DND-41 (cell line): ENCODE measurements at regions not wholly inside any gene's neighbourhood (a gene's known extent, or its start where the extent isn't known, plus 50 kb on each side); places are given as distances from the start of the nearest gene placed in this dataset.
"Not testable (repeated sequence)": the region's sequence is repeated elsewhere in the genome, so short reads cannot be mapped to it uniquely, and the experiment has no call there.

Source experiments
- ATAC-seq: fragments of 200-7000 bp; cut with Tn5 transposase; 3 replicates; pipeline ENCODE4 v1.9.1; 2021; ENCODE audit warnings: low read depth; ENCODE audit not compliant: insufficient read depth
- DNase-seq: peaks from one replicate; pipeline ENCODE4 v3.0.0-alpha.2; 2020
- H2AFZ ChIP-seq: 2 replicates; pipeline ENCODE4 v1.6.0; 2012; ENCODE audit warnings: low read depth, low read length
- H3K27ac ChIP-seq: 2 replicates; pipeline ENCODE4 v1.5.1; 2012; ENCODE audit warnings: low read length, inconsistent platforms
- H3K27me3 ChIP-seq: fragments of 200-600 bp; sonication (generic); 2 replicates; pipeline ENCODE4 v1.6.0; 2012; ENCODE audit warnings: low read length, mild to moderate bottlenecking, inconsistent platforms; ENCODE audit not compliant: insufficient read depth, poor library complexity
- H3K36me3 ChIP-seq: 2 replicates; pipeline ENCODE4 v1.5.1; 2012; ENCODE audit warnings: low read length, inconsistent platforms; ENCODE audit not compliant: insufficient read depth
- H3K4me1 ChIP-seq: 2 replicates; pipeline ENCODE4 v1.5.1; 2012; ENCODE audit warnings: mild to moderate bottlenecking, low read length; ENCODE audit not compliant: insufficient read depth
- H3K4me2 ChIP-seq: 2 replicates; pipeline ENCODE4 v1.6.0; 2012; ENCODE audit warnings: mild to moderate bottlenecking, moderate library complexity, low read length, inconsistent platforms; ENCODE audit not compliant: insufficient read depth
- H3K4me3 ChIP-seq, 2 experiments: fragments of 200-600 bp in 1 of 2; shearing (Covaris generic) in 1 of 2; 2 replicates each; pipeline ENCODE4 v1.5.1; 2012 to 2016; ENCODE audit warnings: inconsistent platforms in 2 of 2, low read length in 2 of 2, mild to moderate bottlenecking in 2 of 2, low read depth in 1 of 2, moderate library complexity in 1 of 2
- H3K79me2 ChIP-seq: 2 replicates; pipeline ENCODE4 v1.6.0; 2012; ENCODE audit warnings: low read length, inconsistent platforms; ENCODE audit not compliant: insufficient read depth
- H3K9ac ChIP-seq: 2 replicates; pipeline ENCODE4 v1.6.0; 2012; ENCODE audit warnings: low read depth, mild to moderate bottlenecking, inconsistent platforms, low read length, moderate library complexity
- H3K9me3 ChIP-seq: 2 replicates; pipeline ENCODE4 v1.5.1; 2012; ENCODE audit warnings: low read length, moderate library complexity, mild to moderate bottlenecking, inconsistent platforms; ENCODE audit not compliant: insufficient read depth, severe bottlenecking
- H4K20me1 ChIP-seq: 2 replicates; pipeline ENCODE4 v1.6.0; 2012; ENCODE audit warnings: low read length; ENCODE audit not compliant: insufficient read depth
- CTCF ChIP-seq: IDR thresholded peaks from 2 replicates; pipeline ENCODE4 v1.5.1; 2012; ENCODE audit warnings: borderline replicate concordance, low read length, moderate library complexity, mild to moderate bottlenecking; ENCODE audit not compliant: poor library complexity, severe bottlenecking; ENCODE audit errors: extremely low read depth
- EZH2 ChIP-seq: IDR thresholded peaks from 3 replicates; pipeline ENCODE4 v1.6.1; 2012; ENCODE audit warnings: borderline replicate concordance, low read depth, mild to moderate bottlenecking, moderate library complexity, low read length, inconsistent platforms; ENCODE audit not compliant: severe bottlenecking

- H4K20me1 ChIP-seq, result no peaks in the 10 kb centered on the region
- DNase-seq, result no peak
- H3K4me2 ChIP-seq, result no peak overlapping the region
- H3K9me3 ChIP-seq, result no peaks in the 10 kb centered on the region
- no peaks in the 10 kb centered on the region for H3K79me2 ChIP-seq
- no peaks in the 10 kb centered on the region for H3K36me3 ChIP-seq
- no peak for TF ChIP-seq CTCF
- no peak for TF ChIP-seq EZH2
- no peak overlapping the region for H3K4me3 ChIP-seq
- no peak for ATAC-seq
- no peak overlapping the region for H3K27ac ChIP-seq
- no peaks in the 10 kb centered on the region for H3K27me3 ChIP-seq
- H2AFZ ChIP-seq, result no peak overlapping the region
- no peaks in the 10 kb centered on the region for H3K4me1 ChIP-seq
- no peak overlapping the region for H3K9ac ChIP-seq
These were observed 227.4 kb upstream of the COBL start for GRCh38 chr7:51543801-51544553.

DNA sequence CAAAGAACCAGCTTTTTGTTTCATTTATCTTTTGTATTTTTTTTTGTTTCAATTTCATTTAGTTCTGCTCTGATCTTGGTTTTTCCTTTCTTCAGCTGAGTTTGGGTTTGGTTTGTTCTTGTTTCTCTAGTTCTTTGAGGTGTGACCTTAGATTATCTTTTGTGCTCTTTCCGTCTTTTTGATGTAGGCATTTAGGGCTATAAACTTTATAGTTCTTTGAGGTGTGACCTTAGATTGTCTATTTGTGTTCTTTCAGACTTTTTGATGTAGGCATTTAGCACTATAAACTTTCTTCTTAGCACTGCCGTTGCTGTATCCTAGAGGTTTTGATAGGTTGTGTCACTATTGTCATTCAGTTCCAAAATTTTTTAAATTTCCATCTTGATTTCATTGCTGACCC is 224.3 kb upstream of the COBL start:
- H3K27me3 ChIP-seq, H4K20me1 ChIP-seq, H3K4me1 ChIP-seq, H3K27ac ChIP-seq, H2AFZ ChIP-seq, H3K9ac ChIP-seq, H3K4me2 ChIP-seq, H3K9me3 ChIP-seq, H3K36me3 ChIP-seq, DNase-seq, H3K79me2 ChIP-seq, H3K4me3 ChIP-seq, ATAC-seq: not testable (repeated sequence)

GRCh38 chr7:51539840-51540239 is 223.2 kb upstream of the COBL start:
- Histone ChIP-seq H3K4me1 (no peaks in the 10 kb centered on the region), H3K79me2 (no peaks in the 10 kb centered on the region), H3K4me2 (no peak overlapping the region), H3K36me3 (no peaks in the 10 kb centered on the region), H3K4me3 (no peak overlapping the region), H4K20me1 (no peaks in the 10 kb centered on the region), H3K9me3 (no peaks in the 10 kb centered on the region), H2AFZ (no peak overlapping the region), H3K27ac (no peak overlapping the region), H3K27me3 (no peaks in the 10 kb centered on the region), H3K9ac (no peak overlapping the region)
- TF ChIP-seq CTCF (no peak), EZH2 (no peak)
- DNase-seq, result no peak
- ATAC-seq, result no peak

DNA sequence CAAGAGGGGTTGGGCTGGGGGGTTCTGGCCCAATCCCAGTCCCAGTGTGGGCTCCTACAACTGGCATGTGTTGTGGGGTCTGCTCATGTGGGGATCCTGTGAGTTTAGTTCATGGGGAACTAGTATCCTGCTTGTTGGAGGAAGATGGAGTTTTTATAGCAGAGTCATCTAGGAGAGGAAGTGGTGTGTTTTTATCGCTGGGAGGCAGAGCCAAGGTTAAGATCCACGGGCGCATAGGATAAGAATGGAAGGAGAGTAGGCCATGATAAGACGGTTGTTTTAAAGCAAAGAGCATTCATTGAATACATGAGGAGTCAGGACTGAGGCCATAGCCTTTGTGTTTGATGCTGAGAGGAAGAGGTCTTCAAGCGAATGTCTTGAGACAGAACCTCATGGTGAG is 211.6 kb upstream of the COBL start:
- Histone ChIP-seq H3K27me3 (no peaks in the 10 kb centered on the region), H3K27ac (no peak overlapping the region), H2AFZ (no peak overlapping the region), H4K20me1 (no peaks in the 10 kb centered on the region), H3K9me3 (no peaks in the 10 kb centered on the region), H3K4me3 (no peak overlapping the region), H3K4me2 (no peak overlapping the region), H3K4me1 (no peaks in the 10 kb centered on the region), H3K9ac (no peak overlapping the region), H3K79me2 (no peaks in the 10 kb centered on the region), H3K36me3 (no peaks in the 10 kb centered on the region)
- no peak for TF ChIP-seq CTCF
- no peak for TF ChIP-seq EZH2
- no peak for DNase-seq
- no peak for ATAC-seq
